Islet of Langerhans (tissue), 1 donor: ENCODE measurements at regions not wholly inside any gene's neighbourhood (a gene's known extent, or its start where the extent isn't known, plus 50 kb on each side); places are given as distances from the start of the nearest gene placed in this dataset.

Experiments
- FAIRE-seq: peaks from one replicate; lab custom pipeline; 2011; peaks lifted over from hg19 to GRCh38; lab: Jason Lieb, UNC

DNA sequence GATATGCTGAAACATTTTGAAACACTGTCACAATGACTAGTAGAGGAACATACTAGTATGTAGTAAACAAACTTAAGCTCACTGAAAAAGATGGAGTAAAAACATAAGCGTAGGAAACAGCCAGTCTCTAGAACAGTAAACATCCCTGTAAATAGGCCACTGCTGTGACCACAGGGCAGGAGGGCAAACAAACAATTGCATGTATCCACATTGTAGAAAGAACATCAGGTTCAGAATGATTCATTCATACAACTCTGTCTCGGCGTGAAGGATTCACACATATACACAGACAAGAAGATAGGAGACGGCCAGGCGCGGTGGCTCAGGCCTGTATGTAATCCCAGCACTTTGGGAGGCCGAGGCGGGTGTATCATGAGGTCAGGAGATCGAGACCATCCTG lies 390.1 kb downstream of the IRS2 start:
- FAIRE-seq, result no peak

- FAIRE-seq, result no peak
Observed at GRCh38 chr13:109395014-109395413, 391.4 kb downstream of the IRS2 start.

DNA sequence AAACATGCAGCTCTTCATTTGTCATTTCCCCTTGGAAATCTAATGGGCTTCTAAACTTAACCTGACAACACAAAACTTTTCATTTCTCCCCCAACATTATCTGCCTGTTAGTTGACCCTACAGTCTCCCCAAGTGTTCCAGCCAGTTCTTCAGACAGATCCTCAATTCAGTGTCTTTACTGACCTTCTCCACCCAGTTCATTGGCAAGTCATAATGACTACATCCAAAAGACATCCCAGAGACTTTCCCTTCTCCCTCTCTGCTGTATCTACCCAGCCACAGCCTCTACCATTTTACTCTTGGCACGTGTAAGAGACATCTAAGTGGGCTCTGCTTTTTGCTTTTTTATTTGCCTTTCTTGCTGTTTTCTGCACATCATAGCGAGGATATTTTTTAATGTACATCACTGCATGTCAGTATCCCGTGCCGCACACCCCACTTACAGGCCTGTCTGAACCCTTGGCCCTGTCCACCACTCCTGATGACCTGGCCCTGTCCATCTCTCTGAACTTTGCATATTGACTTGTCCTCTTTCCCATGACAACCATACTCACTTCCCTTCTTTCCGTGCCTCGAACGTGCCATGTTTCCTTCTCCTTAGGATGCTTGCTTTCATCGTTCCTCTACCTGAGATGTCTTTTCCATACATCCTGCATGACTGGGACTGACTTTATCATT lies 391.9 kb downstream of the IRS2 start:
- FAIRE-seq, result no peak

- FAIRE-seq, result no peak
Observed at GRCh38 chr13:109393045-109393444, 393.3 kb downstream of the IRS2 start.

DNA sequence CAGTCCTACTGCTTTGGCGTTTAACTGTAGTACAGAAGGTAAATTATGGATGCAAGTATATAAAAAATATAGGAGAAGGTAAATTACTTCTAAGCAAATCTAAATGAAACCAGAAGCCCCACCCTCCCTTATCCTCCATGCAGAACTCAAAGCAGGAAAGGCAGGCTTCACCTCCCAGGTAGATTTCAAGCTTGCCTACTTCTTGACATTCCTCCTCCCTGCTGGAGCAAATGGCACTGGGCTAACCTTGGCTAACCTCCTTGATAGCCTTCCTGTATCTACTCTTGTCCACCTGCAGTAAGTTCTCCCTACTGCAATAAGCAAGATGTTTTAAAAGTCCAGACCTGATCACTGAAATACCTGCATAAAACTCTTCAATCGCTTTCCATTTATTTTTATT lies 396.0 kb downstream of the IRS2 start:
- FAIRE-seq, result no peak

DNA sequence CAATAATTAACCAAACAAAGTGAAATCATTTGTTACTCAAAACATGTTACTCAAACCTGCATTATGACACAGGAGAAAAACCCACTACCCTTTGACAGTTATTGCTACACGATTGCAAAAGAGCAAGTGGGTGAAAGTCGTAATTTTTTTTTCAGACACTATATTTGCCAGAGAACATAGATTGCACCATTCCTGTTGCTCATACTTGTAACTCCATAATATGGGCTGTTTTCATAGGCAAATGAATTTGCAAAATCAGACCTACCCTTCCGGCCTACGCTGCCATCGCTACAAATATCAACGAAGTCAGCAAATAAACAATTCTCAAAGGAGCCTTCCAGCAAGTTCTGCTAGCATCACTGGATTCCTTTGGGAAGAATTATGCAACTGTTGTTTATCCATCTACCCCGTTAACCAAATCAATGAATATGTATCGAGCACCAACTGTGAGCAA lies 396.5 kb downstream of the IRS2 start:
- FAIRE-seq, result no peak

- FAIRE-seq, result no peak
Observed at GRCh38 chr13:109389456-109389855, 396.9 kb downstream of the IRS2 start.

- no peak for FAIRE-seq
Observed at GRCh38 chr13:109387471-109387870, 398.9 kb downstream of the IRS2 start.

- FAIRE-seq, result no peak
Observed at GRCh38 chr13:109385242-109385560, 401.2 kb downstream of the IRS2 start.

DNA sequence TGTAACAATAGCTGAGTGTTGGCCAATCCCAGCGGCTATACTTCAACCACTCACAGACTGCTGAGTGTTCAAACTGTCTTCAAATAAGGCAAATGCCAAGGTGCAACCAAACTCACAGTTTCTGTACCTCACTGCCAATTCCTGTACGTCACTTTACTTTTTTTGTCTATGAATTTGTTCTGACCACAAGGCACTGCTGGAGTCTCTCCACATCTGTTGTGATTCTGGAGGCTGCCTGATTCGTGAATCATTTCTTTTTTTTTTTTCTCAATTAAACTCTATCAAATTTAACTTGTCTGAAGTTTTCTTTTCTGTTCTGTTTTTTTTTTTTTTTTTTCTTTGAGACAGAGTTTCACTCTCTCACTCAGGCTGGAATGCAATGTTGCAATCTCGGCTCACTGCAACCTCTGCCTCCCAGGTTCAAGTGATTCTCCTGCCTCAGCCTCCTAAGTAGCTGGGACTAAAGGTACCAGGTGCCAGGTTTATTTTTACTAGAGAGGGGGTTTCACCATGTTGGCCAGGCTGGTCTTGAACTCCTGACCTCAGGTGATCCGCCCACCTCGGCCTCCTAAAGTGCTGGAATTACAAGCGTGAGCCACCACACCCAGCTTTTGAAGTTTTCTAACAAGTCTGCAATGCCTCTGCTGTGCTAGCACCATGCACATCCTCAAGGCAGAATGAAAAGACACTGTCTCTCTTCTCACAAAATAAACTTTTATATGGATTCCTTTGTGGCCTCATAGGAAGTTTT lies 401.7 kb downstream of the IRS2 start:
- no peak for FAIRE-seq

GRCh38 chr13:109383683-109384082 lies 402.7 kb downstream of the IRS2 start:
- FAIRE-seq, result no peak

- no peak for FAIRE-seq
Observed at GRCh38 chr13:109381546-109382180, 404.7 kb downstream of the IRS2 start.

DNA sequence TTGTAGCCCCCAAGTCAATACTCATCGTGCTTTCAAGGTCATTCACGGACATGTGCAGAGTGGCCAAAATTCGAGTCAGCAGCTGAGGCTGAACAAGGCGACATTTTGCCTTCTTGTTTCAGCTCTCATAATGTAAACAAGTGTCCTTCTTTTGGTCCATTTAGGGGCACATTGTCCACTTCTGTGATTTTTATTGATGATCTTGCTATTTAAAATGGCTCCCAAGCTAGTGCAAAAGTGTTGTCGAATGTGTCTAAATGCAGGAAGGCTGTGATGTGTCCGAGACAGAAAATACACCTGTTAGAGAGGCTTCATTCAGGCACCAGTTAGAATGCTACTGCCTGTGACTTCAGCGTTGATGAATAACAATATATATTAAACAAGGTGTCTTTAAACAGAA lies 405.9 kb downstream of the IRS2 start:
- no peak for FAIRE-seq

GRCh38 chr13:109379930-109380329 lies 406.5 kb downstream of the IRS2 start:
- no peak for FAIRE-seq

GRCh38 chr13:109376936-109377335 lies 409.4 kb downstream of the IRS2 start:
- no peak for FAIRE-seq

DNA sequence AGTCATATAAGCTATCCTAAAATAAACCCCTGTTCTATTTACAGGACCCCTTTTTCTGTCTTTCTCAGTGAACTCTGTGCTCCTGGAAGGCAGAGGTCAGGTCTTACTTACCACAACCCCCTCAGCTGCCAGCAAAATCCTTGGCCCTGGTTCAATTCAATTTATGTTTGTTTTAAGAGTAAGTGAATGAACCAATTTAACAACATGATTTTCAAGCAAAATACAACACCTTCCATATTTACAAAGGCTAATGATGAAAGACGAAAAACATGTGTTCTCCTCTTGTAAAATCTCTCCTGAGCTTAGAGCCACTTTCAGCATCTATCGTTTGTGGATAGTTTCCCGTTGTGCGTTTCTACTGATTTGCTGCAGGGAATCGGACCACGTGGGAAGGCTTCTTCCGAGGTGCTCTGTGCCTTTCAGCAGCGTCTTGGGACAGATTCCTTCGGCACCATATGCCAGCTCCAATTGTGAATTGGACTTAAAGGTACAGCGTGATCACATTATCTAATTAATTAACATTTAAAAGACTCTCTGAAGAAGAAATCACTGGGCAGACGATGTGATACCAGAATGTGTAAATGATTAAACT lies 411.7 kb downstream of the IRS2 start:
- FAIRE-seq, result no peak

DNA sequence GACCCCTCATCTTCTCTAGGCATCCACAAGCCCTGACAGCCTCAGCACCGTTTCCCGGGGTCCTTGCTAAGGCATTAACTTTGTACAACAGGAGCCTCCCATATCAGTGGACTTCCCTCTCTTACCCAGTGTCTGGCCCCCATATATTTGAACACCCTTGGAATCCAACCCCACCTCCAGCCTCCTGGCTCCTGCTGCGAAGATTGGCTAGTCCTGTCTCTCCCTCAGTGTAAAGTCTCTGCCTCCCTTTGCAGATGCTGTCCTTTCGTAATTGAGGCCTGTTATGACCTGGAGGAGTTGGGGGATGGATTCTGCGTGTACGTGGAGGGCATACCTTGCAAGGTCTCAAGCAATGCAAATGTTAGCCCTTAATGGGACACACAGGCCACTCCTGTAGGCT lies 413.7 kb downstream of the IRS2 start:
- FAIRE-seq, result no peak

GRCh38 chr13:109371066-109371465 lies 415.3 kb downstream of the IRS2 start:
- no peak for FAIRE-seq

GRCh38 chr13:109370496-109370895 lies 415.9 kb downstream of the IRS2 start:
- no peak for FAIRE-seq

DNA sequence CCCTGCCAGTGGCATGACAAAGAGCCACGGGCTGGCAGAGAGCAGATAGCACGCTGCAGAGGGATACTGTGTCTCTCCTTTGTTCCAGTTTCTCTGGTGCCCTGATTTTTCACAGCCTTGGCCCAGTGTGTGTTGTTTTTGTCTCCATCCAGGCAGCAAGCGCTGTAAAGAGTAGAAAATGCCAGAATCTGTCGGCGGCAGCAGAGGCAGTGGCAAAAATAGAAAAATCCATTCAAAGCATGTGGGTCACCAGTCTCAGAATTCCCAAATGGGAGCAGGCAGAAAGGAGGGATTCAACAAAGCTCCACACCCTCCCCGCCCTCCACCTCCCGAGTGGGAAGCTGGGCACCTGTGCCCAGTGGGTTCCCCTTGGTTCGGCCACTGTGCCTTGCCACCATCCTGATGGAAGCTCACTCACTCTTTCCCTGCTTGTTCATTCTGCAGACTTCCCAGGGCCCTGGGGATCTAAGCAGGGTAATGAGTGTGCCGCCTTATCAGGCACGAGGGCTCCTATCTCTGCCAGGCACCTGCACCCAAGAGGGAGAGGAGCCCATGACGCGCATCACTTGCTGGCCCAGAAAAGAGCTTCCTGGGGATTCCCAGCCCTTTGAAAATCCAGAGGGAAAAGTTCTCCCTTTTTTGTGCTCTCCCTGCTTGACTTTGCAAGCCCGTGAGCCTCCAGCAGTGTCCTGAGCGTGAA lies 416.9 kb downstream of the IRS2 start:
- no peak for FAIRE-seq

DNA sequence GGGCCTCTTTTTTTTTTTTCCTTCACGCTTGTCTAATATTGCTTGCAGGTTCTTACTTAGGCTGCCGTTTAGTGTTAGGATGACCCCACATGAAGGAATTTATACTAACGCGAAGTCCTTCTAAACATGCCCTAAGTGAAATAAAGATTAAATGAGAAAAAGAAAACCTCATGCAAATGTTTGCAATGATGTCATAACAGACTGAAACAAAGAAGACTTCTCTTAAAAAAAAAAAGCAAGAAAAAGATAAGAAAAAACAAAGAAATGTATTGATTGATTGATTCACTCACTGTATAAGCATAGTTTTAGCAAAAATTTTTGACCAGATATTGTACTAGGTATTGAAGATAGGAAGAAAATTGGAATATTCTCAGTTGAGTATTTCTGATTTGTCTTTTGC lies 418.2 kb downstream of the IRS2 start:
- no peak for FAIRE-seq

DNA sequence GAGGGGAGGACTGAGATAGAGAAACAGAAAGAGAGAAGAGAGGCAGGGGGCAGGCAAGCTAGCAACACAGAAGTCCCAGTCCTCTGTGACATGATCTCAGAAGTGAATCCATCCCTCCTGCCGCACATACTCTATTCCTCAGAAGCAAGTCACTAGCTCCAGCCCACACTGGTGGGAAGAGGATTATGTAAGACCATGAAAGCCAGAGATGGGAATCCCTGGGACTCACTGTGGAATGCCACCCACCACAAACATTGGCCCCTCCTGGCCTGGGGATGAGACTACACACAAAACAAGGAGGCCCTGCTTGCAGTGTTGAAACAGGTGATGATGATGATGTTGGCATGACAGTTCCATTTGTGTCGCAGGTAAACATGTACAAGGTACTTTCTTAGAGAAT lies 419.9 kb downstream of the IRS2 start:
- no peak for FAIRE-seq

GRCh38 chr13:109363431-109363830 lies 423.0 kb downstream of the IRS2 start:
- no peak for FAIRE-seq
